IMR-90 (cell line): ENCODE measurements at regions not wholly inside any gene's neighbourhood (a gene's known extent, or its start where the extent isn't known, plus 50 kb on each side); places are given as distances from the start of the nearest gene placed in this dataset.
A peak's percentile ranks its signal among the peaks of the same experiment; 100 is the strongest.

Source experiments
- ATAC-seq: fragments of 200-7000 bp; cut with Tn5 transposase; 2 replicates; pipeline ENCODE4 v1.9.1; 2020; ENCODE audit warnings: low read depth, mild to moderate bottlenecking, moderate library complexity
- BruUV-seq: library from RNA; stranded (reverse); fragments of 400-500 nt; replicated peaks from 2 replicates; lab custom pipeline; 2021; lab: Mats Ljungman, UMichigan
- CTCF ChIA-PET: fragments of 300-600 bp; formaldehyde crosslinking; extraction: SDS; loops from one replicate; lab custom pipeline; 2021; ENCODE audit warnings: antibody characterized with exemption; lab: Yijun Ruan, JAX
- POLR2A ChIA-PET: fragments of 300-600 bp; sonication (Branson Sonifier 250); formaldehyde crosslinking; loops from one replicate; lab custom pipeline; 2022; ENCODE audit warnings: antibody characterized with exemption; ENCODE audit not compliant: unreplicated experiment; lab: Charles Lee
- DNase-seq: peaks from one replicate; pipeline ENCODE4 v3.0.0; 2013
- H2AFZ ChIP-seq: replicated peaks from 2 replicates; pipeline ENCODE3; 2013; ENCODE audit warnings: low read length, mild to moderate bottlenecking; ENCODE audit not compliant: poor library complexity
- H2AK5ac ChIP-seq: 2 replicates; pipeline ENCODE4 v1.6.1; 2013; ENCODE audit warnings: low read depth, low read length, inconsistent platforms
- H2AK9ac ChIP-seq: replicated peaks from 2 replicates; pipeline ENCODE3; 2013; ENCODE audit warnings: mild to moderate bottlenecking, low read depth, low read length, moderate library complexity; ENCODE audit not compliant: poor library complexity
- H2BK120ac ChIP-seq: 2 replicates; pipeline ENCODE4 v1.6.1; 2013; ENCODE audit warnings: low read depth, low read length, inconsistent platforms
- H2BK15ac ChIP-seq: 3 replicates; pipeline ENCODE4 v1.6.1; 2013; ENCODE audit warnings: low read depth, low read length, inconsistent platforms
- H2BK20ac ChIP-seq: 2 replicates; pipeline ENCODE4 v1.6.1; 2013; ENCODE audit warnings: low read depth, mild to moderate bottlenecking, inconsistent platforms, low read length, moderate library complexity
- H2BK5ac ChIP-seq: 2 replicates; pipeline ENCODE4 v1.6.1; 2013; ENCODE audit warnings: mild to moderate bottlenecking, low read depth, low read length, inconsistent platforms; ENCODE audit not compliant: poor library complexity, severe bottlenecking
- H3K14ac ChIP-seq: replicated peaks from 2 replicates; pipeline ENCODE4 v1.6.1; 2013; ENCODE audit warnings: low read depth, low read length, inconsistent platforms
- H3K18ac ChIP-seq: 2 replicates; pipeline ENCODE4 v1.6.1; 2013; ENCODE audit warnings: low read depth, low read length, control low read depth
- H3K23ac ChIP-seq: 2 replicates; pipeline ENCODE4 v1.6.1; 2013; ENCODE audit warnings: low read depth, low read length, inconsistent platforms
- H3K27ac ChIP-seq: 2 replicates; pipeline ENCODE4 v1.5.1; 2013; ENCODE audit warnings: mild to moderate bottlenecking, control low read depth, low read length; ENCODE audit not compliant: insufficient read depth
- H3K27me3 ChIP-seq: 2 replicates; pipeline ENCODE4 v1.6.1; 2013; ENCODE audit warnings: low read length; ENCODE audit not compliant: control insufficient read depth, insufficient read depth
- H3K36me3 ChIP-seq: 2 replicates; pipeline ENCODE4 v1.6.1; 2013; ENCODE audit warnings: low read length, mixed read lengths; ENCODE audit not compliant: control insufficient read depth, insufficient read depth
- H3K4ac ChIP-seq: 2 replicates; pipeline ENCODE4 v1.6.1; 2013; ENCODE audit warnings: low read depth, low read length, inconsistent platforms
- H3K4me1 ChIP-seq: 2 replicates; pipeline ENCODE4 v1.6.1; 2013; ENCODE audit warnings: low read length, mixed read lengths; ENCODE audit not compliant: control insufficient read depth, insufficient read depth
- H3K4me2 ChIP-seq: 2 replicates; pipeline ENCODE4 v1.6.1; 2013; ENCODE audit warnings: low read depth, mild to moderate bottlenecking, control low read depth, low read length, moderate library complexity
- H3K4me3 ChIP-seq: 2 replicates; pipeline ENCODE4 v1.5.1; 2013; ENCODE audit warnings: low read depth, mild to moderate bottlenecking, control low read depth, low read length, moderate library complexity; ENCODE audit not compliant: insufficient read depth
- H3K56ac ChIP-seq: 2 replicates; pipeline ENCODE4 v1.6.1; 2013; ENCODE audit warnings: low read length, inconsistent platforms; ENCODE audit not compliant: insufficient read depth; ENCODE audit errors: extremely low read depth
- H3K79me1 ChIP-seq, 2 experiments: 2 replicates each; pipeline ENCODE4 v1.6.1; 2013; ENCODE audit warnings: low read length in 2 of 2, inconsistent platforms in 1 of 2, low read depth in 1 of 2
- H3K9ac ChIP-seq: 2 replicates; pipeline ENCODE4 v1.6.1; 2013; ENCODE audit warnings: low read depth, low read length, control low read depth
- H3K9me1 ChIP-seq: 2 replicates; pipeline ENCODE4 v1.6.1; 2013; ENCODE audit warnings: low read length, inconsistent platforms; ENCODE audit not compliant: insufficient read depth
- H3K9me3 ChIP-seq: 2 replicates; pipeline ENCODE4 v1.6.1; 2013; ENCODE audit warnings: low read length; ENCODE audit not compliant: control insufficient read depth, insufficient read depth
- H4K20me1 ChIP-seq: 2 replicates; pipeline ENCODE4 v1.6.1; 2013; ENCODE audit warnings: low read length, inconsistent platforms; ENCODE audit not compliant: insufficient read depth
- H4K5ac ChIP-seq: 2 replicates; pipeline ENCODE4 v1.6.1; 2013; ENCODE audit warnings: mild to moderate bottlenecking, low read depth, low read length, control low read depth
- H4K8ac ChIP-seq, 2 experiments: 2 replicates each; pipeline ENCODE4 v1.6.1; 2013; ENCODE audit warnings: low read depth in 2 of 2, low read length in 2 of 2, control low read depth in 1 of 2, inconsistent platforms in 1 of 2
- H4K91ac ChIP-seq: 2 replicates; pipeline ENCODE4 v1.6.1; 2013; ENCODE audit warnings: low read depth, low read length, inconsistent platforms; ENCODE audit not compliant: insufficient read depth
- CEBPB ChIP-seq: IDR thresholded peaks from 2 replicates; pipeline ENCODE4 v1.6.1; 2012; ENCODE audit warnings: low read depth, low read length, improper control_type of control experiment
- RFX5 ChIP-seq: IDR thresholded peaks from 2 replicates; pipeline ENCODE4 v1.8.0; 2012; ENCODE audit warnings: low read depth, mild to moderate bottlenecking, low read length, moderate library complexity
- dilution Hi-C: fragments of 300-500 bp; cut with HindIII; formaldehyde crosslinking; loops from one replicate; pipeline ENCODE4 v1.14.3; 2018; ENCODE audit warnings: low sequenced_read_pairs; ENCODE audit not compliant: unreplicated experiment
- in situ Hi-C: fragments of 300-500 bp; cut with MboI; formaldehyde crosslinking; loops from 3 replicates; pipeline ENCODE4 v1.14.3; 2019; ENCODE audit warnings: low sequenced_read_pairs, inconsistent platforms, mixed read lengths
- intact Hi-C: fragments of 100-400 bp; cut with micrococcal nuclease; formaldehyde crosslinking; loops from 2 replicates; pipeline ENCODE4 v1.10.0; 2022

DNA sequence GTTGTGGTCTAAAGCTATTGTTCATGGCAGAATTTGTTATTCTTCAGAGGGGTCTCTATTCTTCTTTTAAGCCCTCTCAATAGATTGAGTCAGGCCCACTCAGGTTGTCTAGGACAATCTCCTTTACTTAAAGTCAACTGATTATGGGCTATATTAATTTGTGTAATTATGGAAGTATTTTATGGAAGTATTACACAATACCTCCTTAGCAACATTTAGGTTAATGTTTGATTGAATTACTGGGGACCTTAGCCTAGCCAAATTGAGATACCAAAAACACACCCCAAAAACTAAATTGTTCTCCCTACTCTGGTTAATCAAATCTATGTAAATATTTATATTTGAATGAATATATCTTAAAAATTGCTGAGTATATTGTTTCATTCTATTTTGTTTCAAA is 347.1 kb upstream of the GRIN3A start:
- Histone ChIP-seq H2AK9ac (no peak overlapping the region), H3K9me1 (no peaks in the 10 kb centered on the region), H4K8ac (no peak overlapping the region), H3K14ac (no peak overlapping the region), H3K23ac (no peak overlapping the region), H3K27ac (no peak overlapping the region), H3K18ac (no peak overlapping the region), H3K56ac (no peak overlapping the region), H3K36me3 (no peaks in the 10 kb centered on the region), H3K4me2 (no peak overlapping the region), H4K20me1 (no peaks in the 10 kb centered on the region), H4K5ac (no peak overlapping the region), H3K4ac (no peak overlapping the region), H2BK5ac (no peak overlapping the region), H2AFZ (no peak overlapping the region), H2BK15ac (no peak overlapping the region), H4K91ac (no peak overlapping the region), H3K9me3 (peaks cover 4% of the 10 kb centered on the region), H3K79me1 (no peaks in the 10 kb centered on the region), H2BK20ac (no peak overlapping the region), H3K27me3 (no peaks in the 10 kb centered on the region), H3K9ac (no peak overlapping the region), H3K4me3 (no peak overlapping the region), H2BK120ac (no peak overlapping the region), H3K4me1 (no peaks in the 10 kb centered on the region), H2AK5ac (no peak overlapping the region)
- CTCF ChIA-PET = no interaction called here
- intact Hi-C loops (no loop called here), dilution Hi-C loops (no loop called here), in situ Hi-C loops (no loop called here)
- POLR2A ChIA-PET = no interaction called here
- no peak for DNase-seq
- no TSS peak for BruUV-seq
- TF ChIP-seq RFX5 (no peak), CEBPB (peak; percentile 60)
- ATAC-seq = no peak
